Sigmoid colon (tissue), 6 donors: ENCODE measurements at regions not wholly inside any gene's neighbourhood (a gene's known extent, or its start where the extent isn't known, plus 50 kb on each side); places are given as distances from the start of the nearest gene placed in this dataset.

Experiments used
- DNase-seq: peaks from one replicate; pipeline ENCODE4 v3.0.0-alpha.2; 2019
- H3K27ac ChIP-seq, 4 donors: fragments of 200-600 bp; sonication (generic); one replicate each; pipeline ENCODE4 v1.5.1; 2016 to 2019; ENCODE audit warnings: mild to moderate bottlenecking in 1 of 4
- H3K27me3 ChIP-seq, 3 donors: fragments of 200-600 bp; sonication (generic); one replicate each; pipeline ENCODE4 v1.5.1; 2019; ENCODE audit warnings: mild to moderate bottlenecking in 1 of 3
- H3K36me3 ChIP-seq, 4 donors: fragments of 200-600 bp; sonication (generic); one replicate each; pipeline ENCODE4 v1.5.1; 2016 to 2019
- H3K4me1 ChIP-seq, 4 donors: fragments of 200-600 bp; sonication (generic); one replicate each; pipeline ENCODE4 v1.5.1; 2017 to 2019
- H3K4me3 ChIP-seq, 4 donors: fragments of 200-600 bp; sonication (generic); one replicate each; pipeline ENCODE4 v1.5.1; 2017 to 2019; ENCODE audit warnings: mild to moderate bottlenecking in 2 of 4, moderate library complexity in 1 of 4
- H3K9me3 ChIP-seq, 4 donors: fragments of 200-600 bp in 3 of 4; sonication (generic) in 3 of 4; one replicate each; pipeline versions ENCODE4 v1.5.1 to v1.6.1; 2013 to 2019
- CTCF ChIP-seq, 4 experiments: fragments of 450-650 bp in 3 of 4; fragments of 200-600 bp in 1 of 4; IDR thresholded peaks; one replicate each; pipeline ENCODE4 v1.5.1; 2016 to 2019; ENCODE audit warnings: antibody characterized with exemption in 4 of 4, mild to moderate bottlenecking in 3 of 4, moderate library complexity in 2 of 4
- EP300 ChIP-seq, 4 donors: sonication (generic); formaldehyde crosslinking; IDR thresholded peaks; one replicate each; pipeline ENCODE4 v1.6.1; 2017; ENCODE audit warnings: antibody characterized with exemption in 4 of 4
- POLR2A ChIP-seq, 2 donors: fragments of 450-650 bp; IDR thresholded peaks; one replicate each; pipeline ENCODE4 v1.6.1; 2016; ENCODE audit warnings: antibody characterized with exemption in 2 of 2, mild to moderate bottlenecking in 2 of 2, moderate library complexity in 2 of 2
- POLR2AphosphoS5 ChIP-seq, 4 donors: sonication (generic); formaldehyde crosslinking; IDR thresholded peaks; one replicate each; pipeline ENCODE4 v1.6.1; 2017; ENCODE audit warnings: antibody characterized with exemption in 4 of 4
- WGBS, 2 donors: extraction: QIAGEN DNeasy Blood & Tissue Kit; methylation state at CpG; one replicate each; pipeline ENCODE4 v1.1.7; 2013; 5-methylcytosine and 5-hydroxymethylcytosine counted together
- intact Hi-C: fragments of 100-400 bp; cut with DNase I; formaldehyde crosslinking; loops from one replicate; pipeline ENCODE4 v1.15.1; 2023
- donor health status: healthy with polysubstance abuse.
- donor health status: healthy.

GRCh38 chr2:18426174-18426573, 134.3 kb downstream of the RDH14 start:
- no peak for DNase-seq
- H3K36me3 ChIP-seq, result no peaks in the 10 kb centered on the region
- WGBS, 2 donors, result 23 to 49% methylated on average over 1 of the region's 1 CpG
- H3K27me3 ChIP-seq, result no peaks in the 10 kb centered on the region
- intact Hi-C loops, result no loop called here
- no peaks in the 10 kb centered on the region for H3K9me3 ChIP-seq
- no peaks in the 10 kb centered on the region for H3K4me1 ChIP-seq
- H3K4me3 ChIP-seq, result no peak overlapping the region
- TF ChIP-seq POLR2A (IDR thresholded peaks at IDR 0.05) (no peak), CTCF (IDR thresholded peaks at IDR 0.05) (no peak), POLR2AphosphoS5 (IDR thresholded peaks at IDR 0.05) (no peak), EP300 (IDR thresholded peaks at IDR 0.05) (no peak)
- H3K27ac ChIP-seq, result no peak overlapping the region

- no peaks in the 10 kb centered on the region for H3K9me3 ChIP-seq
- WGBS, 2 donors, result 66 to 70% methylated on average over 3 of the region's 3 CpGs
- H3K27ac ChIP-seq, result no peak overlapping the region
Measured at GRCh38 chr2:18425210-18425703, 135.2 kb downstream of the RDH14 start.

GRCh38 chr2:18423636-18424035, 136.8 kb downstream of the RDH14 start:
- no peak for TF ChIP-seq EP300 (IDR thresholded peaks at IDR 0.05)
- no peak for TF ChIP-seq CTCF (IDR thresholded peaks at IDR 0.05)
- TF ChIP-seq POLR2A (IDR thresholded peaks at IDR 0.05), result no peak
- no peak for TF ChIP-seq POLR2AphosphoS5 (IDR thresholded peaks at IDR 0.05)
- Histone ChIP-seq H3K27ac (no peak overlapping the region), H3K4me1 (no peaks in the 10 kb centered on the region), H3K27me3 (no peaks in the 10 kb centered on the region), H3K4me3 (no peak overlapping the region), H3K9me3 (no peaks in the 10 kb centered on the region), H3K36me3 (no peaks in the 10 kb centered on the region)
- intact Hi-C loops, result no loop called here
- DNase-seq, result no peak

More at GRCh38 chr2:18425210-18425703, 135.2 kb downstream of the RDH14 start:
- H3K27me3 ChIP-seq, result no peaks in the 10 kb centered on the region
- TF ChIP-seq POLR2AphosphoS5 (IDR thresholded peaks at IDR 0.05) (no peak), CTCF (IDR thresholded peaks at IDR 0.05) (no peak), EP300 (IDR thresholded peaks at IDR 0.05) (no peak), POLR2A (IDR thresholded peaks at IDR 0.05) (no peak)
- H3K4me3 ChIP-seq, result no peak overlapping the region
- intact Hi-C loops, result no loop called here
- no peaks in the 10 kb centered on the region for H3K36me3 ChIP-seq
- H3K4me1 ChIP-seq, result no peaks in the 10 kb centered on the region
- DNase-seq, result no peak

- H3K27ac ChIP-seq, result no peak overlapping the region
- H3K9me3 ChIP-seq, result no peaks in the 10 kb centered on the region
- 53 to 71% methylated on average over 2 of the region's 2 CpGs for WGBS, 2 donors
- no peaks in the 10 kb centered on the region for H3K27me3 ChIP-seq
- intact Hi-C loops, result no loop called here
- H3K4me3 ChIP-seq, result no peak overlapping the region
- no peaks in the 10 kb centered on the region for H3K4me1 ChIP-seq
- TF ChIP-seq POLR2A (IDR thresholded peaks at IDR 0.05) (no peak), CTCF (IDR thresholded peaks at IDR 0.05) (no peak), POLR2AphosphoS5 (IDR thresholded peaks at IDR 0.05) (no peak), EP300 (IDR thresholded peaks at IDR 0.05) (no peak)
- no peak for DNase-seq
- no peaks in the 10 kb centered on the region for H3K36me3 ChIP-seq
Measured at GRCh38 chr2:18422432-18423165, 137.9 kb downstream of the RDH14 start.
